ENCODE measurements at regions not wholly inside any gene's neighbourhood (a gene's known extent, or its start where the extent isn't known, plus 50 kb on each side); places are given as distances from the start of the nearest gene placed in this dataset.
A peak's percentile ranks its signal among the peaks of the same experiment; 100 is the strongest.

DNA sequence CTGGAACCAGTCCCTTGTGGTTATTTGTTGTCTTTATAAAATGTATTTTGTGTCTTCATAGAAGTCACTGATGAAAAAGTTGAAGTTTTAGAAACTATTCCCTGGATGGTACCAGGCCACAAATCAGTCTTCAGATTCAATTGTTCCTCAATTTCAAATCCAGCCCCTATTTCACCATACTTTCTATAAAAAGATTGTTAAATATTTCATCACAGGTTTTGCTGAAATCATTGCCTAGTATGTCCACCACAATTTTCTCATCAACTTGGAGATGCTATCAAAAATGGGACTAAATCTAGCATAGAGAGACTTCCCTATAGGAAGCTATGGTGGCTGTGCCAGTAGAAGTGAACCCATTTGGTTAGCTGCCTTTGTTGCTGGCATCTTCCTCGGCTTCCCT is 118.5 kb downstream of the RAB18 start:
- Histone ChIP-seq H3K4me1 (ENCODE audit: control insufficient read depth in 1 of 2, insufficient read depth in 2 of 2, low read length in 2 of 2) (peaks cover 17 to 23% of the 10 kb centered on the region in 2 donors), H3K9ac (ENCODE audit: insufficient read depth, low read length, poor library complexity, severe bottlenecking) (no peak overlapping the region), H3K4me3 (replicated peaks in 1 of 3; ENCODE audit: low read depth in 2 of 3, low read length in 3 of 3) (no peak overlapping the region), H4K20me1 (ENCODE audit: insufficient read depth, low read length) (no peaks in the 10 kb centered on the region), H3K79me2 (ENCODE audit: insufficient read depth, low read length) (no peaks in the 10 kb centered on the region), H3K27ac (ENCODE audit: low read depth in 1 of 2, low read length in 2 of 2) (peak overlapping the region; percentile 34 to 39), H3K9me3 (replicated peaks in 1 of 2; ENCODE audit: control insufficient read depth in 1 of 2, insufficient read depth in 1 of 2, low read length in 2 of 2) (peaks cover 0 to 14% of the 10 kb centered on the region in 2 donors), H3K36me3 (replicated peaks in 1 of 2; ENCODE audit: control insufficient read depth in 1 of 2, insufficient read depth in 2 of 2, low read length in 2 of 2) (no peaks in the 10 kb centered on the region), H3K4me2 (replicated peaks; ENCODE audit: extremely low read depth, low read length, poor library complexity, severe bottlenecking) (peak overlapping the region; percentile 12), H3K27me3 (ENCODE audit: control insufficient read depth in 2 of 2, insufficient read depth in 2 of 2, low read length in 2 of 2) (peaks cover 0 to 5% of the 10 kb centered on the region in 2 donors), H2AFZ (ENCODE audit: insufficient read depth, low read depth, low read length, poor library complexity, severe bottlenecking) (no peak overlapping the region)
- WGBS (ENCODE audit: insufficient coverage): no CpG with 5 or more reads among the region's 1 CpG
- peak; percentile 12 to 62 (median 41) for DNase-seq
- peaks cover 27% of the 10 kb centered on the region for H3K4me1 Mint-ChIP-seq
- TF ChIP-seq, protein P1, sequence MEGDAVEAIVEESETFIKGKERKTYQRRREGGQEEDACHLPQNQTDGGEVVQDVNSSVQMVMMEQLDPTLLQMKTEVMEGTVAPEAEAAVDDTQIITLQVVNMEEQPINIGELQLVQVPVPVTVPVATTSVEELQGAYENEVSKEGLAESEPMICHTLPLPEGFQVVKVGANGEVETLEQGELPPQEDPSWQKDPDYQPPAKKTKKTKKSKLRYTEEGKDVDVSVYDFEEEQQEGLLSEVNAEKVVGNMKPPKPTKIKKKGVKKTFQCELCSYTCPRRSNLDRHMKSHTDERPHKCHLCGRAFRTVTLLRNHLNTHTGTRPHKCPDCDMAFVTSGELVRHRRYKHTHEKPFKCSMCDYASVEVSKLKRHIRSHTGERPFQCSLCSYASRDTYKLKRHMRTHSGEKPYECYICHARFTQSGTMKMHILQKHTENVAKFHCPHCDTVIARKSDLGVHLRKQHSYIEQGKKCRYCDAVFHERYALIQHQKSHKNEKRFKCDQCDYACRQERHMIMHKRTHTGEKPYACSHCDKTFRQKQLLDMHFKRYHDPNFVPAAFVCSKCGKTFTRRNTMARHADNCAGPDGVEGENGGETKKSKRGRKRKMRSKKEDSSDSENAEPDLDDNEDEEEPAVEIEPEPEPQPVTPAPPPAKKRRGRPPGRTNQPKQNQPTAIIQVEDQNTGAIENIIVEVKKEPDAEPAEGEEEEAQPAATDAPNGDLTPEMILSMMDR (IDR thresholded peaks at IDR 0.05): no peak
- H3K9me3 Mint-ChIP-seq: peaks cover 3 to 12% (median 8%) of the 10 kb centered on the region in 7 donors
- peaks cover 2 to 17% (median 3%) of the 10 kb centered on the region in 3 donors for H3K27me3 Mint-ChIP-seq (ENCODE audit: low read depth in 3 of 3)
- H3K27ac Mint-ChIP-seq: peak overlapping the region in 5 of 7 donors; percentile 15 to 77 (median 51)
- peak overlapping the region in 1 of 2 donors; percentile 6 for H3K4me3 Mint-ChIP-seq
- H3K36me3 Mint-ChIP-seq: peaks cover 0 to 2% of the 10 kb centered on the region in 2 donors
- intact Hi-C loops (cut with micrococcal nuclease): no loop called here

Data from CD14-positive monocyte (primary cell).